ENCODE measurements at regions not wholly inside any gene's neighbourhood (a gene's known extent, or its start where the extent isn't known, plus 50 kb on each side); places are given as distances from the start of the nearest gene placed in this dataset.

DNA sequence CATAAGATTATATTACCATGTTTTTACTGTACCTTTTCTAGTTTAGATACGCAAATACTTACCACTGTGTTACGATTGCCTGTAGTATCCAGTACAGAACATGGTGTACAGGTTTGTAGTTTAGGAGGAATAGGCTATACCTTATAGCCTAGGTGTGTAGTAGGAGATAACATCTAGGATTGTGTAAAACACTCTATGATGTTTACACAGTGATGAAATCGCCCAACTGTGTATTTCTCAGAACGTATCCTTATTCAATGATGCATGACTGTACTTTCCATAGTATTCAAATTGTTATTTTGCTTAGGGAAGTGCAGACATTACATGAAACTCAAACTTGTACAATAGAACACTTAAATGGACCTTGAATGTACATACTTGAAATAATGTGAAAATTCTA is 188.1 kb upstream of the PDGFD start:
- no peak for TF ChIP-seq EZH2 (IDR thresholded peaks at IDR 0.05; ENCODE audit: low read length)
- TF ChIP-seq, protein P1, sequence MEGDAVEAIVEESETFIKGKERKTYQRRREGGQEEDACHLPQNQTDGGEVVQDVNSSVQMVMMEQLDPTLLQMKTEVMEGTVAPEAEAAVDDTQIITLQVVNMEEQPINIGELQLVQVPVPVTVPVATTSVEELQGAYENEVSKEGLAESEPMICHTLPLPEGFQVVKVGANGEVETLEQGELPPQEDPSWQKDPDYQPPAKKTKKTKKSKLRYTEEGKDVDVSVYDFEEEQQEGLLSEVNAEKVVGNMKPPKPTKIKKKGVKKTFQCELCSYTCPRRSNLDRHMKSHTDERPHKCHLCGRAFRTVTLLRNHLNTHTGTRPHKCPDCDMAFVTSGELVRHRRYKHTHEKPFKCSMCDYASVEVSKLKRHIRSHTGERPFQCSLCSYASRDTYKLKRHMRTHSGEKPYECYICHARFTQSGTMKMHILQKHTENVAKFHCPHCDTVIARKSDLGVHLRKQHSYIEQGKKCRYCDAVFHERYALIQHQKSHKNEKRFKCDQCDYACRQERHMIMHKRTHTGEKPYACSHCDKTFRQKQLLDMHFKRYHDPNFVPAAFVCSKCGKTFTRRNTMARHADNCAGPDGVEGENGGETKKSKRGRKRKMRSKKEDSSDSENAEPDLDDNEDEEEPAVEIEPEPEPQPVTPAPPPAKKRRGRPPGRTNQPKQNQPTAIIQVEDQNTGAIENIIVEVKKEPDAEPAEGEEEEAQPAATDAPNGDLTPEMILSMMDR (optimal IDR thresholded peaks at IDR 0.05 in 1 of 3, IDR thresholded peaks at IDR 0.05 in 1 of 3, conservative IDR thresholded peaks at IDR 0.05 in 1 of 3; ENCODE audit: extremely low read depth in 1 of 3, insufficient read depth in 2 of 3, low read length in 3 of 3): no peak
